ENCODE measurements at regions not wholly inside any gene's neighbourhood (a gene's known extent, or its start where the extent isn't known, plus 50 kb on each side); places are given as distances from the start of the nearest gene placed in this dataset.

- no peaks in the 10 kb centered on the region for H3K27me3 Mint-ChIP-seq
- WGBS (ENCODE audit: insufficient coverage) = 75% methylated on average over 2 of the region's 5 CpGs
- H3K4me1 ChIP-seq (ENCODE audit: control insufficient read depth in 2 of 2, insufficient read depth in 2 of 2, low read length in 2 of 2) = no peaks in the 10 kb centered on the region
- H3K9ac ChIP-seq (ENCODE audit: low read length) = no peak overlapping the region
- H2AFZ ChIP-seq (ENCODE audit: insufficient read depth, low read depth, low read length, poor library complexity, severe bottlenecking) = no peak overlapping the region
- H3K36me3 ChIP-seq (replicated peaks in 1 of 2; ENCODE audit: control extremely low read depth in 1 of 2, control insufficient read depth in 1 of 2, extremely low read depth in 1 of 2, insufficient read depth in 2 of 2, low read length in 1 of 2) = no peaks in the 10 kb centered on the region
- no peak overlapping the region for H3K4me3 Mint-ChIP-seq
- intact Hi-C loops (cut with micrococcal nuclease) = no loop called here
- H3K79me2 ChIP-seq (ENCODE audit: control insufficient read depth, insufficient read depth, low read length) = no peaks in the 10 kb centered on the region
- ChIA-PET CTCF (no interaction called here), POLR2A (no interaction called here)
- H3K4me2 ChIP-seq (replicated peaks; ENCODE audit: low read depth, low read length, poor library complexity, severe bottlenecking) = no peak overlapping the region
- no peaks in the 10 kb centered on the region for H4K20me1 ChIP-seq (ENCODE audit: control insufficient read depth, insufficient read depth, low read length, poor library complexity, severe bottlenecking)
- H3K27ac ChIP-seq (ENCODE audit: low read length in 2 of 2) = no peak overlapping the region
- no peak overlapping the region for H3K4me3 ChIP-seq (ENCODE audit: control extremely low read depth in 1 of 5, extremely low read depth in 1 of 5, insufficient read depth in 1 of 5, low read depth in 2 of 5, low read length in 4 of 5)
- no peaks in the 10 kb centered on the region for H3K4me1 Mint-ChIP-seq
- H3K9me3 ChIP-seq (ENCODE audit: control extremely low read depth in 1 of 3, control insufficient read depth in 2 of 3, insufficient read depth in 1 of 3, low read length in 2 of 3) = no peaks in the 10 kb centered on the region
- H3K9me3 Mint-ChIP-seq (ENCODE audit: insufficient read depth) = no peaks in the 10 kb centered on the region
- ATAC-seq (ENCODE audit: low read depth) = no peak
- no peak for DNase-seq
- no peaks in the 10 kb centered on the region for H3K27me3 ChIP-seq (replicated peaks in 1 of 4; ENCODE audit: control extremely low read depth in 1 of 4, control insufficient read depth in 3 of 4, insufficient read depth in 4 of 4, low read length in 3 of 4)
- TF ChIP-seq CTCF (IDR thresholded peaks at IDR 0.05) (no peak), EZH2 (IDR thresholded peaks at IDR 0.05; ENCODE audit: borderline replicate concordance, insufficient read depth, low read depth, low read length, poor library complexity, severe bottlenecking) (no peak)
- no peak overlapping the region for H3K27ac Mint-ChIP-seq
Measured at GRCh38 chr2:67036444-67036843, 360.7 kb upstream of the ETAA1 start.

- H3K36me3 ChIP-seq (replicated peaks in 1 of 2; ENCODE audit: control extremely low read depth in 1 of 2, control insufficient read depth in 1 of 2, extremely low read depth in 1 of 2, insufficient read depth in 2 of 2, low read length in 1 of 2) = no peaks in the 10 kb centered on the region
Measured at GRCh38 chr2:67037655-67038054, 359.5 kb upstream of the ETAA1 start.

More at GRCh38 chr2:67037655-67038054, 359.5 kb upstream of the ETAA1 start:
- ChIA-PET POLR2A (no interaction called here), CTCF (no interaction called here)
- Histone ChIP-seq H3K27me3 (replicated peaks in 1 of 4; ENCODE audit: control extremely low read depth in 1 of 4, control insufficient read depth in 3 of 4, insufficient read depth in 4 of 4, low read length in 3 of 4) (no peaks in the 10 kb centered on the region), H3K27ac (ENCODE audit: low read length in 2 of 2) (no peak overlapping the region), H3K4me3 (ENCODE audit: control extremely low read depth in 1 of 5, extremely low read depth in 1 of 5, insufficient read depth in 1 of 5, low read depth in 2 of 5, low read length in 4 of 5) (no peak overlapping the region), H3K4me1 (ENCODE audit: control insufficient read depth in 2 of 2, insufficient read depth in 2 of 2, low read length in 2 of 2) (no peaks in the 10 kb centered on the region), H3K9me3 (ENCODE audit: control extremely low read depth in 1 of 3, control insufficient read depth in 2 of 3, insufficient read depth in 1 of 3, low read length in 2 of 3) (no peaks in the 10 kb centered on the region), H3K9ac (ENCODE audit: low read length) (no peak overlapping the region), H3K79me2 (ENCODE audit: control insufficient read depth, insufficient read depth, low read length) (no peaks in the 10 kb centered on the region), H2AFZ (ENCODE audit: insufficient read depth, low read depth, low read length, poor library complexity, severe bottlenecking) (no peak overlapping the region), H3K4me2 (replicated peaks; ENCODE audit: low read depth, low read length, poor library complexity, severe bottlenecking) (no peak overlapping the region), H4K20me1 (ENCODE audit: control insufficient read depth, insufficient read depth, low read length, poor library complexity, severe bottlenecking) (no peaks in the 10 kb centered on the region)
- Mint-ChIP-seq H3K4me3 (no peak overlapping the region), H3K27me3 (peaks cover 3% of the 10 kb centered on the region), H3K4me1 (no peaks in the 10 kb centered on the region), H3K9me3 (ENCODE audit: insufficient read depth) (no peaks in the 10 kb centered on the region), H3K27ac (no peak overlapping the region)
- intact Hi-C loops (cut with micrococcal nuclease) = no loop called here
- 91% methylated on average over 6 of the region's 8 CpGs for WGBS (ENCODE audit: insufficient coverage)
- ATAC-seq (ENCODE audit: low read depth) (no peak), DNase-seq (no peak)
- no peak for TF ChIP-seq CTCF (IDR thresholded peaks at IDR 0.05)
- TF ChIP-seq EZH2 (IDR thresholded peaks at IDR 0.05; ENCODE audit: borderline replicate concordance, insufficient read depth, low read depth, low read length, poor library complexity, severe bottlenecking) = no peak
